KMS-11 (cell line): ENCODE measurements at regions not wholly inside any gene's neighbourhood (a gene's known extent, or its start where the extent isn't known, plus 50 kb on each side); places are given as distances from the start of the nearest gene placed in this dataset.

Source experiments
- H2AFZ ChIP-seq: fragments of 200-600 bp; sonication (generic); 2 replicates; pipeline ENCODE4 v1.6.1; 2016; ENCODE audit warnings: antibody characterized with exemption, mixed run types, low read depth
- H3K27ac ChIP-seq: fragments of 200-600 bp; sonication (generic); 2 replicates; pipeline ENCODE4 v1.6.1; 2016; ENCODE audit warnings: mild to moderate bottlenecking, mixed run types
- H3K27me3 ChIP-seq: fragments of 200-600 bp; sonication (generic); 2 replicates; pipeline ENCODE4 v1.6.1; 2017; ENCODE audit warnings: mild to moderate bottlenecking, low read depth, mixed run types, moderate library complexity; ENCODE audit not compliant: insufficient read depth
- H3K36me3 ChIP-seq: fragments of 200-600 bp; sonication (generic); 2 replicates; pipeline ENCODE4 v1.6.1; 2017; ENCODE audit warnings: mild to moderate bottlenecking, mixed run types; ENCODE audit not compliant: insufficient read depth
- H3K4me1 ChIP-seq: fragments of 200-600 bp; sonication (generic); 2 replicates; pipeline ENCODE4 v1.6.1; 2016; ENCODE audit warnings: mild to moderate bottlenecking, low read depth, mixed run types; ENCODE audit not compliant: poor library complexity, severe bottlenecking
- H3K4me2 ChIP-seq: fragments of 200-600 bp; sonication (generic); 2 replicates; pipeline ENCODE4 v1.7.0; 2016; ENCODE audit warnings: mild to moderate bottlenecking, mixed run types
- H3K4me3 ChIP-seq: fragments of 200-600 bp; sonication (generic); IDR thresholded peaks from 2 replicates; pipeline ENCODE4 v1.6.1; 2017; ENCODE audit warnings: low read depth, low read length, mixed read lengths; ENCODE audit not compliant: insufficient read depth
- H3K79me2 ChIP-seq: fragments of 200-600 bp; sonication (generic); 2 replicates; pipeline ENCODE4 v1.6.1; 2016; ENCODE audit warnings: low read depth, mixed run types; ENCODE audit not compliant: insufficient read depth
- H3K9ac ChIP-seq: fragments of 200-600 bp; sonication (generic); 2 replicates; pipeline ENCODE4 v1.6.1; 2016; ENCODE audit warnings: mild to moderate bottlenecking, mixed run types
- H4K20me1 ChIP-seq: fragments of 200-600 bp; sonication (generic); 2 replicates; pipeline ENCODE4 v1.6.1; 2016; ENCODE audit warnings: mild to moderate bottlenecking, mixed run types; ENCODE audit not compliant: insufficient read depth
- CTCF ChIP-seq: fragments of 200-600 bp; sonication (generic); conservative IDR thresholded peaks from 2 replicates; pipeline ENCODE4 v1.6.1; 2017; ENCODE audit warnings: low read depth, mild to moderate bottlenecking, antibody characterized with exemption, low read length, moderate library complexity, mixed read lengths

GRCh38 chr6:9564021-9564420 lies 850.9 kb downstream of the TFAP2A start:
- Histone ChIP-seq H3K36me3 (no peaks in the 10 kb centered on the region), H3K4me2 (no peak overlapping the region), H3K4me1 (no peaks in the 10 kb centered on the region), H3K79me2 (no peaks in the 10 kb centered on the region), H3K27me3 (no peaks in the 10 kb centered on the region), H3K4me3 (no peak overlapping the region), H3K27ac (no peak overlapping the region), H4K20me1 (no peaks in the 10 kb centered on the region), H2AFZ (no peak overlapping the region), H3K9ac (no peak overlapping the region)
- TF ChIP-seq CTCF, result no peak

- no peak for TF ChIP-seq CTCF
- H3K4me3 ChIP-seq, result no peak overlapping the region
- H3K4me1 ChIP-seq, result no peaks in the 10 kb centered on the region
- no peak overlapping the region for H2AFZ ChIP-seq
- H3K9ac ChIP-seq, result no peak overlapping the region
- H3K36me3 ChIP-seq, result no peaks in the 10 kb centered on the region
- no peak overlapping the region for H3K4me2 ChIP-seq
- no peaks in the 10 kb centered on the region for H3K79me2 ChIP-seq
- H4K20me1 ChIP-seq, result no peaks in the 10 kb centered on the region
- no peak overlapping the region for H3K27ac ChIP-seq
- no peaks in the 10 kb centered on the region for H3K27me3 ChIP-seq
Observed at GRCh38 chr6:9563568-9563967, 851.3 kb downstream of the TFAP2A start.

GRCh38 chr6:9554806-9555205 lies 860.1 kb downstream of the TFAP2A start:
- Histone ChIP-seq H2AFZ (no peak overlapping the region), H4K20me1 (no peaks in the 10 kb centered on the region), H3K9ac (no peak overlapping the region), H3K4me1 (no peaks in the 10 kb centered on the region), H3K79me2 (no peaks in the 10 kb centered on the region), H3K27me3 (no peaks in the 10 kb centered on the region), H3K4me2 (no peak overlapping the region), H3K27ac (no peak overlapping the region), H3K4me3 (no peak overlapping the region), H3K36me3 (no peaks in the 10 kb centered on the region)
- no peak for TF ChIP-seq CTCF

GRCh38 chr6:9554323-9554722 lies 860.6 kb downstream of the TFAP2A start:
- H4K20me1 ChIP-seq, result no peaks in the 10 kb centered on the region
- TF ChIP-seq CTCF, result no peak
- no peaks in the 10 kb centered on the region for H3K36me3 ChIP-seq
- H3K79me2 ChIP-seq, result no peaks in the 10 kb centered on the region
- H3K4me1 ChIP-seq, result no peaks in the 10 kb centered on the region
- H3K4me2 ChIP-seq, result no peak overlapping the region
- no peak overlapping the region for H2AFZ ChIP-seq
- H3K4me3 ChIP-seq, result no peak overlapping the region
- no peak overlapping the region for H3K9ac ChIP-seq
- no peak overlapping the region for H3K27ac ChIP-seq
- H3K27me3 ChIP-seq, result no peaks in the 10 kb centered on the region

DNA sequence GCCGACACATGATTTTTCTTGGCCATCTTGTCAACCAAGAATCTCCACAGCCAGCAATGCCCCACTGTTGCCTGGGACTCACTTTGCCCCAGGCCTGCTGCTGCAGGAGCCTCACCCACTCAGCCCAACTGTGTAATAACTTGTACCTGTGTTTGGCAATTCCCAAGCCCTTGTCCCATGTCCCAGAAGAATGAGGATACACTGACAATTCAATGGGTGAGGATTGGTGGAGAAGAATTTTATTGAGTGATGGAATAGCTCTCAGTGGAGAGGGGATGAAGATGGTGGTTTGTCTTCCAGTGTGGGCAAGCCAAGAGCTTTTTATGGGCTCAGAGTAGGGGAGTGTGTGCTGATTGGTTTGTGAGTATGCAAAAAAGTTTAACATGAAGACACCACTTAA lies 861.9 kb downstream of the TFAP2A start:
- Histone ChIP-seq H3K27ac (no peak overlapping the region), H3K9ac (no peak overlapping the region), H4K20me1 (no peaks in the 10 kb centered on the region), H3K36me3 (no peaks in the 10 kb centered on the region), H3K4me1 (no peaks in the 10 kb centered on the region), H3K4me2 (no peak overlapping the region), H3K27me3 (no peaks in the 10 kb centered on the region), H3K4me3 (no peak overlapping the region), H2AFZ (no peak overlapping the region), H3K79me2 (no peaks in the 10 kb centered on the region)
- TF ChIP-seq CTCF, result no peak
